IMR-90 (cell line): ENCODE measurements at regions not wholly inside any gene's neighbourhood (a gene's known extent, or its start where the extent isn't known, plus 50 kb on each side); places are given as distances from the start of the nearest gene placed in this dataset.

Source experiments
- ATAC-seq: fragments of 200-7000 bp; cut with Tn5 transposase; 2 replicates; pipeline ENCODE4 v1.9.1; 2020; ENCODE audit warnings: low read depth, mild to moderate bottlenecking, moderate library complexity
- BruUV-seq: library from RNA; stranded (reverse); fragments of 400-500 nt; replicated peaks from 2 replicates; lab custom pipeline; 2021; lab: Mats Ljungman, UMichigan
- CTCF ChIA-PET: fragments of 300-600 bp; formaldehyde crosslinking; extraction: SDS; loops from one replicate; lab custom pipeline; 2021; ENCODE audit warnings: antibody characterized with exemption; lab: Yijun Ruan, JAX
- POLR2A ChIA-PET: fragments of 300-600 bp; sonication (Branson Sonifier 250); formaldehyde crosslinking; loops from one replicate; lab custom pipeline; 2022; ENCODE audit warnings: antibody characterized with exemption; ENCODE audit not compliant: unreplicated experiment; lab: Charles Lee
- DNase-seq: peaks from one replicate; pipeline ENCODE4 v3.0.0; 2013
- H2AFZ ChIP-seq: replicated peaks from 2 replicates; pipeline ENCODE3; 2013; ENCODE audit warnings: low read length, mild to moderate bottlenecking; ENCODE audit not compliant: poor library complexity
- H2AK5ac ChIP-seq: 2 replicates; pipeline ENCODE4 v1.6.1; 2013; ENCODE audit warnings: low read depth, low read length, inconsistent platforms
- H2AK9ac ChIP-seq: replicated peaks from 2 replicates; pipeline ENCODE3; 2013; ENCODE audit warnings: mild to moderate bottlenecking, low read depth, low read length, moderate library complexity; ENCODE audit not compliant: poor library complexity
- H2BK120ac ChIP-seq: 2 replicates; pipeline ENCODE4 v1.6.1; 2013; ENCODE audit warnings: low read depth, low read length, inconsistent platforms
- H2BK15ac ChIP-seq: 3 replicates; pipeline ENCODE4 v1.6.1; 2013; ENCODE audit warnings: low read depth, low read length, inconsistent platforms
- H2BK20ac ChIP-seq: 2 replicates; pipeline ENCODE4 v1.6.1; 2013; ENCODE audit warnings: low read depth, mild to moderate bottlenecking, inconsistent platforms, low read length, moderate library complexity
- H2BK5ac ChIP-seq: 2 replicates; pipeline ENCODE4 v1.6.1; 2013; ENCODE audit warnings: mild to moderate bottlenecking, low read depth, low read length, inconsistent platforms; ENCODE audit not compliant: poor library complexity, severe bottlenecking
- H3K14ac ChIP-seq: replicated peaks from 2 replicates; pipeline ENCODE4 v1.6.1; 2013; ENCODE audit warnings: low read depth, low read length, inconsistent platforms
- H3K18ac ChIP-seq: 2 replicates; pipeline ENCODE4 v1.6.1; 2013; ENCODE audit warnings: low read depth, low read length, control low read depth
- H3K23ac ChIP-seq: 2 replicates; pipeline ENCODE4 v1.6.1; 2013; ENCODE audit warnings: low read depth, low read length, inconsistent platforms
- H3K27ac ChIP-seq: 2 replicates; pipeline ENCODE4 v1.5.1; 2013; ENCODE audit warnings: mild to moderate bottlenecking, control low read depth, low read length; ENCODE audit not compliant: insufficient read depth
- H3K27me3 ChIP-seq: 2 replicates; pipeline ENCODE4 v1.6.1; 2013; ENCODE audit warnings: low read length; ENCODE audit not compliant: control insufficient read depth, insufficient read depth
- H3K36me3 ChIP-seq: 2 replicates; pipeline ENCODE4 v1.6.1; 2013; ENCODE audit warnings: low read length, mixed read lengths; ENCODE audit not compliant: control insufficient read depth, insufficient read depth
- H3K4ac ChIP-seq: 2 replicates; pipeline ENCODE4 v1.6.1; 2013; ENCODE audit warnings: low read depth, low read length, inconsistent platforms
- H3K4me1 ChIP-seq: 2 replicates; pipeline ENCODE4 v1.6.1; 2013; ENCODE audit warnings: low read length, mixed read lengths; ENCODE audit not compliant: control insufficient read depth, insufficient read depth
- H3K4me2 ChIP-seq: 2 replicates; pipeline ENCODE4 v1.6.1; 2013; ENCODE audit warnings: low read depth, mild to moderate bottlenecking, control low read depth, low read length, moderate library complexity
- H3K4me3 ChIP-seq: 2 replicates; pipeline ENCODE4 v1.5.1; 2013; ENCODE audit warnings: low read depth, mild to moderate bottlenecking, control low read depth, low read length, moderate library complexity; ENCODE audit not compliant: insufficient read depth
- H3K56ac ChIP-seq: 2 replicates; pipeline ENCODE4 v1.6.1; 2013; ENCODE audit warnings: low read length, inconsistent platforms; ENCODE audit not compliant: insufficient read depth; ENCODE audit errors: extremely low read depth
- H3K79me1 ChIP-seq, 2 experiments: 2 replicates each; pipeline ENCODE4 v1.6.1; 2013; ENCODE audit warnings: low read length in 2 of 2, inconsistent platforms in 1 of 2, low read depth in 1 of 2
- H3K9ac ChIP-seq: 2 replicates; pipeline ENCODE4 v1.6.1; 2013; ENCODE audit warnings: low read depth, low read length, control low read depth
- H3K9me1 ChIP-seq: 2 replicates; pipeline ENCODE4 v1.6.1; 2013; ENCODE audit warnings: low read length, inconsistent platforms; ENCODE audit not compliant: insufficient read depth
- H3K9me3 ChIP-seq: 2 replicates; pipeline ENCODE4 v1.6.1; 2013; ENCODE audit warnings: low read length; ENCODE audit not compliant: control insufficient read depth, insufficient read depth
- H4K20me1 ChIP-seq: 2 replicates; pipeline ENCODE4 v1.6.1; 2013; ENCODE audit warnings: low read length, inconsistent platforms; ENCODE audit not compliant: insufficient read depth
- H4K5ac ChIP-seq: 2 replicates; pipeline ENCODE4 v1.6.1; 2013; ENCODE audit warnings: mild to moderate bottlenecking, low read depth, low read length, control low read depth
- H4K8ac ChIP-seq, 2 experiments: 2 replicates each; pipeline ENCODE4 v1.6.1; 2013; ENCODE audit warnings: low read depth in 2 of 2, low read length in 2 of 2, control low read depth in 1 of 2, inconsistent platforms in 1 of 2
- H4K91ac ChIP-seq: 2 replicates; pipeline ENCODE4 v1.6.1; 2013; ENCODE audit warnings: low read depth, low read length, inconsistent platforms; ENCODE audit not compliant: insufficient read depth
- FOS ChIP-seq: fragments of 150-350 bp; IDR thresholded peaks from 2 replicates; pipeline ENCODE4 v1.6.1; 2016; ENCODE audit warnings: low read depth, low read length
- USF2 ChIP-seq: fragments of 150-350 bp; IDR thresholded peaks from 2 replicates; pipeline ENCODE4 v1.6.1; 2017; ENCODE audit warnings: mild to moderate bottlenecking, antibody characterized with exemption, low read length, low read depth
- WGBS, 2 experiments: methylation state at CpG; one replicate each; pipeline versions ENCODE4 v1.1.5 to v1.1.7; 2013; ENCODE audit warnings: missing lambda C conversion rate in 2 of 2; ENCODE audit not compliant: insufficient read length in 1 of 2; ENCODE audit errors: extremely low coverage in 2 of 2; 5-methylcytosine and 5-hydroxymethylcytosine counted together
- dilution Hi-C: fragments of 300-500 bp; cut with HindIII; formaldehyde crosslinking; loops from one replicate; pipeline ENCODE4 v1.14.3; 2018; ENCODE audit warnings: low sequenced_read_pairs; ENCODE audit not compliant: unreplicated experiment
- in situ Hi-C: fragments of 300-500 bp; cut with MboI; formaldehyde crosslinking; loops from 3 replicates; pipeline ENCODE4 v1.14.3; 2019; ENCODE audit warnings: low sequenced_read_pairs, inconsistent platforms, mixed read lengths
- intact Hi-C: fragments of 100-400 bp; cut with micrococcal nuclease; formaldehyde crosslinking; loops from 2 replicates; pipeline ENCODE4 v1.10.0; 2022

- in situ Hi-C loops (no loop called here), intact Hi-C loops (no loop called here), dilution Hi-C loops (no loop called here)
- Histone ChIP-seq H2BK20ac (no peak overlapping the region), H3K79me1 (no peaks in the 10 kb centered on the region), H3K36me3 (no peaks in the 10 kb centered on the region), H2BK15ac (no peak overlapping the region), H3K14ac (no peak overlapping the region), H3K27ac (no peak overlapping the region), H3K4me3 (no peak overlapping the region), H2AFZ (no peak overlapping the region), H4K20me1 (no peaks in the 10 kb centered on the region), H3K56ac (no peak overlapping the region), H3K9me1 (no peaks in the 10 kb centered on the region), H3K9me3 (no peaks in the 10 kb centered on the region; the same call in 1 of the 2 replicates), H2AK9ac (no peak overlapping the region), H3K4me1 (no peaks in the 10 kb centered on the region), H4K91ac (no peak overlapping the region), H3K23ac (no peak overlapping the region), H3K9ac (no peak overlapping the region), H2AK5ac (no peak overlapping the region), H3K27me3 (peaks cover 7% of the 10 kb centered on the region), H4K5ac (no peak overlapping the region), H2BK5ac (no peak overlapping the region), H2BK120ac (no peak overlapping the region), H3K18ac (no peak overlapping the region), H4K8ac (no peak overlapping the region), H3K4me2 (no peak overlapping the region), H3K4ac (no peak overlapping the region)
- DNase-seq (no peak), ATAC-seq (no peak)
- POLR2A ChIA-PET = no interaction called here
- WGBS, 2 experiments = 67% methylated on average over 1 of the region's 4 CpGs; no CpG with 5 or more reads in 1 of the 2 experiments
- TF ChIP-seq USF2 (no peak), FOS (no peak)
- BruUV-seq = no TSS peak
- CTCF ChIA-PET = no interaction called here
Measured at GRCh38 chr9:99464568-99464967, 242.5 kb downstream of the SEC61B start.
